B cell (primary cell): ENCODE measurements at regions not wholly inside any gene's neighbourhood (a gene's known extent, or its start where the extent isn't known, plus 50 kb on each side); places are given as distances from the start of the nearest gene placed in this dataset.

ENCODE experiments used
- EZH2 ChIP-seq: IDR thresholded peaks from 2 replicates; pipeline ENCODE4 v1.6.1; 2012; ENCODE audit warnings: borderline replicate concordance, low read depth, mild to moderate bottlenecking, moderate library complexity, low read length; ENCODE audit not compliant: insufficient read depth, poor library complexity, severe bottlenecking
- TF ChIP-seq, protein P1 (sequence below): fragments of 200-600 bp; IDR thresholded peaks from one replicate; pipeline ENCODE4 v1.8.0; 2022; ENCODE audit warnings: antibody characterized with exemption, mild to moderate bottlenecking

DNA sequence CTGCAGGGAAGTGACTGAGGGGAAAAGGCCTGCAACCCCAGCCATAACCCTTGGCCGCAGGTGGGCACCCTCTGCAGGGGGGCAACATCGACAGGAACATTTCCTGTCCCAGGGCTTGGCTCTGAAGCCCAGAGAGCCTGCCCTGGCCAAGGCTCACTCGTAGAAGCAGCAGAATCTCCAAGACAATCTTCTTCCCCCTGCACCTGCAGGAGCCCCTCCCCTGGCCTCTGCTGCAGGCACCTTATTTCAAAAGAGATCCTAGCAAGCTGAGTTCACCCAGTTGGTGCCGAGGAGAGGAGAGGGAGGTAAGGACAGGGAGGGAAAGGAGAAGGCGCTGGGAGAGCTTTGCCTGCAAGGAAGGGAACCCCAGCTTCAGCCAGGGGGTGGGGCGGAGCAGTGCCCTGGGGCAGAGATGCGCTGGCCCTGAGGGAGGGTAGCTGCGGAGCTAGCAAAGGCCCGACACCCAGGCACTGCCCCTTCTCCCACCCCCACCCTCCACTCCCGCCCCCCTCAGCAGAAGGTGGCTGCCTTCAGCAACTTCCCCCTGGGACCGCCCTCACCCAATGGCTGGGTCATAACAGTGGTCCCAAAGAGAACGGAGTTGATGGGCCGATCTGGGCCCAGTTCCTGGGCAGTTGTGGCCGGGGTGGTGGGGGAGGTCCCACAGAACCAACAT, 104.3 kb upstream of the TNRC6C start:
- TF ChIP-seq, protein P1, sequence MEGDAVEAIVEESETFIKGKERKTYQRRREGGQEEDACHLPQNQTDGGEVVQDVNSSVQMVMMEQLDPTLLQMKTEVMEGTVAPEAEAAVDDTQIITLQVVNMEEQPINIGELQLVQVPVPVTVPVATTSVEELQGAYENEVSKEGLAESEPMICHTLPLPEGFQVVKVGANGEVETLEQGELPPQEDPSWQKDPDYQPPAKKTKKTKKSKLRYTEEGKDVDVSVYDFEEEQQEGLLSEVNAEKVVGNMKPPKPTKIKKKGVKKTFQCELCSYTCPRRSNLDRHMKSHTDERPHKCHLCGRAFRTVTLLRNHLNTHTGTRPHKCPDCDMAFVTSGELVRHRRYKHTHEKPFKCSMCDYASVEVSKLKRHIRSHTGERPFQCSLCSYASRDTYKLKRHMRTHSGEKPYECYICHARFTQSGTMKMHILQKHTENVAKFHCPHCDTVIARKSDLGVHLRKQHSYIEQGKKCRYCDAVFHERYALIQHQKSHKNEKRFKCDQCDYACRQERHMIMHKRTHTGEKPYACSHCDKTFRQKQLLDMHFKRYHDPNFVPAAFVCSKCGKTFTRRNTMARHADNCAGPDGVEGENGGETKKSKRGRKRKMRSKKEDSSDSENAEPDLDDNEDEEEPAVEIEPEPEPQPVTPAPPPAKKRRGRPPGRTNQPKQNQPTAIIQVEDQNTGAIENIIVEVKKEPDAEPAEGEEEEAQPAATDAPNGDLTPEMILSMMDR = no peak
- no peak for TF ChIP-seq EZH2
